ENCODE measurements at regions not wholly inside any gene's neighbourhood (a gene's known extent, or its start where the extent isn't known, plus 50 kb on each side); places are given as distances from the start of the nearest gene placed in this dataset.

DNA sequence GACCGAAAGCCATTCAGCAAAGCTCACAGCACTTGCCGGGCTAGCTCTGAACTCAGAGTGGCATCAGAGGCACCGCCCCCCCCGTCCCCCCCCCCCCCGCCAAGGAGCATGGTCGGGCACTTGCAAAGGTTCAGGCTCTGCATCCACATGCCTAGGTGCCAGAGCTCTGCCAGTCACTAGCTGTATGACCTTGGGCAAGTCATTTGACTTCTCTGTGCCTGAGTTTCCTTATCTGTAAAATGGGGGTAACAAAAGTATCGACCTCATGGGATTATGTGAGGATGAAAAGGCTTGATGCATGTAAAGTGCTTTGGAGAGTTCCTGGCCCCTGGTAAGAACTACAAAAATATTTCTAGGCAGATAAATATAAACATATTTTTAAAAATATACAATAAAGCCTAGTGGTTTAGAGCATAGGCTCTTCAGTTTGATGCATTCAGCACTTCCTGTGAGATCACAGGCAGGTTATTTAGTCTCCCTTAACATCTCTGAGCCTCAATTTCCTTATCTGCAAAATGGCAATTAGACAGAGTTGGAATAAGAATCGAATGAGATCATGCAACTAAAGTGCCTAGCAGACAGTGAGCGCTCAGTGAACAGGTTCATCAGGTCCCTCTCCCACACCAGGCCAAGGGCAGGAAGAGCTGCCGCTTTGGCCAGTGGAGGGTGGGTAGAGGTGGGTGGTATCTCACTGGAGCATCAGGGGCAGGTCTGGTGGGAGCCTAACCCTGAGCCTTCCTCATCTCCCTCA lies 117.2 kb downstream of the CYLD start:
- TF ChIP-seq, protein P1, sequence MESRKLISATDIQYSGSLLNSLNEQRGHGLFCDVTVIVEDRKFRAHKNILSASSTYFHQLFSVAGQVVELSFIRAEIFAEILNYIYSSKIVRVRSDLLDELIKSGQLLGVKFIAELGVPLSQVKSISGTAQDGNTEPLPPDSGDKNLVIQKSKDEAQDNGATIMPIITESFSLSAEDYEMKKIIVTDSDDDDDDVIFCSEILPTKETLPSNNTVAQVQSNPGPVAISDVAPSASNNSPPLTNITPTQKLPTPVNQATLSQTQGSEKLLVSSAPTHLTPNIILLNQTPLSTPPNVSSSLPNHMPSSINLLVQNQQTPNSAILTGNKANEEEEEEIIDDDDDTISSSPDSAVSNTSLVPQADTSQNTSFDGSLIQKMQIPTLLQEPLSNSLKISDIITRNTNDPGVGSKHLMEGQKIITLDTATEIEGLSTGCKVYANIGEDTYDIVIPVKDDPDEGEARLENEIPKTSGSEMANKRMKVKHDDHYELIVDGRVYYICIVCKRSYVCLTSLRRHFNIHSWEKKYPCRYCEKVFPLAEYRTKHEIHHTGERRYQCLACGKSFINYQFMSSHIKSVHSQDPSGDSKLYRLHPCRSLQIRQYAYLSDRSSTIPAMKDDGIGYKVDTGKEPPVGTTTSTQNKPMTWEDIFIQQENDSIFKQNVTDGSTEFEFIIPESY (IDR thresholded peaks at IDR 0.05; ENCODE audit: borderline replicate concordance, low read depth) = no peak
- TF ChIP-seq SIN3A (IDR thresholded peaks at IDR 0.05; ENCODE audit: borderline replicate concordance, low read depth, low read length) = no peak
- no peak for TF ChIP-seq TAF1 (IDR thresholded peaks at IDR 0.05; ENCODE audit: borderline replicate concordance, low read depth, low read length)
- TF ChIP-seq FOXJ3 (CRISPR knock-in tag; IDR thresholded peaks at IDR 0.05) = no peak
- no peak for TF ChIP-seq RFX5 (IDR thresholded peaks at IDR 0.05; ENCODE audit: low read length)
- TF ChIP-seq, protein P2, sequence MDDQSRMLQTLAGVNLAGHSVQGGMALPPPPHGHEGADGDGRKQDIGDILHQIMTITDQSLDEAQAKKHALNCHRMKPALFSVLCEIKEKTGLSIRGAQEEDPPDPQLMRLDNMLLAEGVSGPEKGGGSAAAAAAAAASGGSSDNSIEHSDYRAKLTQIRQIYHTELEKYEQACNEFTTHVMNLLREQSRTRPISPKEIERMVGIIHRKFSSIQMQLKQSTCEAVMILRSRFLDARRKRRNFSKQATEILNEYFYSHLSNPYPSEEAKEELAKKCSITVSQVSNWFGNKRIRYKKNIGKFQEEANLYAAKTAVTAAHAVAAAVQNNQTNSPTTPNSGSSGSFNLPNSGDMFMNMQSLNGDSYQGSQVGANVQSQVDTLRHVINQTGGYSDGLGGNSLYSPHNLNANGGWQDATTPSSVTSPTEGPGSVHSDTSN (IDR thresholded peaks at IDR 0.05) = no peak
- TF ChIP-seq GABPA (IDR thresholded peaks at IDR 0.05; ENCODE audit: low read depth) = no peak
- TF ChIP-seq ELF1 (IDR thresholded peaks at IDR 0.05) = no peak
- TF ChIP-seq, protein P3, sequence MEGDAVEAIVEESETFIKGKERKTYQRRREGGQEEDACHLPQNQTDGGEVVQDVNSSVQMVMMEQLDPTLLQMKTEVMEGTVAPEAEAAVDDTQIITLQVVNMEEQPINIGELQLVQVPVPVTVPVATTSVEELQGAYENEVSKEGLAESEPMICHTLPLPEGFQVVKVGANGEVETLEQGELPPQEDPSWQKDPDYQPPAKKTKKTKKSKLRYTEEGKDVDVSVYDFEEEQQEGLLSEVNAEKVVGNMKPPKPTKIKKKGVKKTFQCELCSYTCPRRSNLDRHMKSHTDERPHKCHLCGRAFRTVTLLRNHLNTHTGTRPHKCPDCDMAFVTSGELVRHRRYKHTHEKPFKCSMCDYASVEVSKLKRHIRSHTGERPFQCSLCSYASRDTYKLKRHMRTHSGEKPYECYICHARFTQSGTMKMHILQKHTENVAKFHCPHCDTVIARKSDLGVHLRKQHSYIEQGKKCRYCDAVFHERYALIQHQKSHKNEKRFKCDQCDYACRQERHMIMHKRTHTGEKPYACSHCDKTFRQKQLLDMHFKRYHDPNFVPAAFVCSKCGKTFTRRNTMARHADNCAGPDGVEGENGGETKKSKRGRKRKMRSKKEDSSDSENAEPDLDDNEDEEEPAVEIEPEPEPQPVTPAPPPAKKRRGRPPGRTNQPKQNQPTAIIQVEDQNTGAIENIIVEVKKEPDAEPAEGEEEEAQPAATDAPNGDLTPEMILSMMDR (IDR thresholded peaks at IDR 0.05) = no peak
- TF ChIP-seq, protein P4, sequence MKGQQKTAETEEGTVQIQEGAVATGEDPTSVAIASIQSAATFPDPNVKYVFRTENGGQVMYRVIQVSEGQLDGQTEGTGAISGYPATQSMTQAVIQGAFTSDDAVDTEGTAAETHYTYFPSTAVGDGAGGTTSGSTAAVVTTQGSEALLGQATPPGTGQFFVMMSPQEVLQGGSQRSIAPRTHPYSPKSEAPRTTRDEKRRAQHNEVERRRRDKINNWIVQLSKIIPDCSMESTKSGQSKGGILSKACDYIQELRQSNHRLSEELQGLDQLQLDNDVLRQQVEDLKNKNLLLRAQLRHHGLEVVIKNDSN (IDR thresholded peaks at IDR 0.05; ENCODE audit: borderline replicate concordance, low read depth) = no peak
- TF ChIP-seq EP300 (IDR thresholded peaks at IDR 0.05; ENCODE audit: borderline replicate concordance in 1 of 2, low read depth in 1 of 2, low read length in 1 of 2) = no peak
- TF ChIP-seq JUND (IDR thresholded peaks at IDR 0.05) = no peak
- TF ChIP-seq RAD21 (IDR thresholded peaks at IDR 0.05; ENCODE audit: low read length) = no peak
- no peak for TF ChIP-seq MXI1 (IDR thresholded peaks at IDR 0.05; ENCODE audit: low read depth, low read length)
- TF ChIP-seq, protein P5, sequence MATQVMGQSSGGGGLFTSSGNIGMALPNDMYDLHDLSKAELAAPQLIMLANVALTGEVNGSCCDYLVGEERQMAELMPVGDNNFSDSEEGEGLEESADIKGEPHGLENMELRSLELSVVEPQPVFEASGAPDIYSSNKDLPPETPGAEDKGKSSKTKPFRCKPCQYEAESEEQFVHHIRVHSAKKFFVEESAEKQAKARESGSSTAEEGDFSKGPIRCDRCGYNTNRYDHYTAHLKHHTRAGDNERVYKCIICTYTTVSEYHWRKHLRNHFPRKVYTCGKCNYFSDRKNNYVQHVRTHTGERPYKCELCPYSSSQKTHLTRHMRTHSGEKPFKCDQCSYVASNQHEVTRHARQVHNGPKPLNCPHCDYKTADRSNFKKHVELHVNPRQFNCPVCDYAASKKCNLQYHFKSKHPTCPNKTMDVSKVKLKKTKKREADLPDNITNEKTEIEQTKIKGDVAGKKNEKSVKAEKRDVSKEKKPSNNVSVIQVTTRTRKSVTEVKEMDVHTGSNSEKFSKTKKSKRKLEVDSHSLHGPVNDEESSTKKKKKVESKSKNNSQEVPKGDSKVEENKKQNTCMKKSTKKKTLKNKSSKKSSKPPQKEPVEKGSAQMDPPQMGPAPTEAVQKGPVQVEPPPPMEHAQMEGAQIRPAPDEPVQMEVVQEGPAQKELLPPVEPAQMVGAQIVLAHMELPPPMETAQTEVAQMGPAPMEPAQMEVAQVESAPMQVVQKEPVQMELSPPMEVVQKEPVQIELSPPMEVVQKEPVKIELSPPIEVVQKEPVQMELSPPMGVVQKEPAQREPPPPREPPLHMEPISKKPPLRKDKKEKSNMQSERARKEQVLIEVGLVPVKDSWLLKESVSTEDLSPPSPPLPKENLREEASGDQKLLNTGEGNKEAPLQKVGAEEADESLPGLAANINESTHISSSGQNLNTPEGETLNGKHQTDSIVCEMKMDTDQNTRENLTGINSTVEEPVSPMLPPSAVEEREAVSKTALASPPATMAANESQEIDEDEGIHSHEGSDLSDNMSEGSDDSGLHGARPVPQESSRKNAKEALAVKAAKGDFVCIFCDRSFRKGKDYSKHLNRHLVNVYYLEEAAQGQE (IDR thresholded peaks at IDR 0.05; ENCODE audit: low read depth, low read length) = no peak
- TF ChIP-seq RXRA (IDR thresholded peaks at IDR 0.05; ENCODE audit: borderline replicate concordance, low read depth) = no peak
- TF ChIP-seq FOXM1 (IDR thresholded peaks at IDR 0.05; ENCODE audit: low read depth) = no peak
- H3K27ac ChIP-seq (ENCODE audit: low read depth in 2 of 2, low read length in 1 of 2) = no peak overlapping the region
- H4K20me1 ChIP-seq (ENCODE audit: insufficient read depth) = no peaks in the 10 kb centered on the region
- no peaks in the 10 kb centered on the region for H3K9me2 ChIP-seq
- H3K79me2 ChIP-seq (ENCODE audit: insufficient read depth) = no peaks in the 10 kb centered on the region
- H3K4me1 ChIP-seq (ENCODE audit: control insufficient read depth in 1 of 2, insufficient read depth in 2 of 2, low read depth in 1 of 2, low read length in 1 of 2) = peaks cover 0 to 15% of the 10 kb centered on the region in 2 experiments; a peak in 2 of 4 replicates
- no peaks in the 10 kb centered on the region for H3K27me3 ChIP-seq (ENCODE audit: insufficient read depth)
- no peak overlapping the region for H3K4me3 ChIP-seq (ENCODE audit: low read depth in 2 of 2, low read length in 1 of 2)
- ChIA-PET POLR2A (no interaction called here), CTCF (no interaction called here)
- no peak overlapping the region for H3K9ac ChIP-seq
- 46% methylated on average over 6 of the region's 10 CpGs for WGBS (ENCODE audit: low lambda C conversion rate)
- H3F3A ChIP-seq (replicated peaks; ENCODE audit: insufficient read depth) = peaks cover 5% of the 10 kb centered on the region
- no peak overlapping the region for H2AFZ ChIP-seq (ENCODE audit: low read depth)
- H3K9me3 ChIP-seq = no peaks in the 10 kb centered on the region
- H3K4me2 ChIP-seq = no peak overlapping the region
- no peaks in the 10 kb centered on the region for H3K36me3 ChIP-seq (replicated peaks in 1 of 2; ENCODE audit: control insufficient read depth in 1 of 2, insufficient read depth in 2 of 2, low read length in 1 of 2)
- no peak for DNase-seq

All from SK-N-SH (cell line).